HCT116 (cell line): ENCODE measurements at regions not wholly inside any gene's neighbourhood (a gene's known extent, or its start where the extent isn't known, plus 50 kb on each side); places are given as distances from the start of the nearest gene placed in this dataset.

ENCODE experiments used
- ATAC-seq: fragments of 200-7000 bp; cut with Tn5 transposase; 2 replicates; pipeline ENCODE4 v1.9.1; 2020; ENCODE audit warnings: mild to moderate bottlenecking, moderate library complexity
- BruUV-seq: library from RNA; stranded (reverse); fragments of 400-500 nt; replicated peaks from 2 replicates; lab custom pipeline; 2021; lab: Mats Ljungman, UMichigan
- CTCF ChIA-PET: fragments of 300-600 bp; sonication (Branson Sonifier 250); formaldehyde crosslinking; loops from one replicate; lab custom pipeline; 2021; ENCODE audit warnings: antibody characterized with exemption; lab: Charles Lee
- POLR2A ChIA-PET: fragments of 300-600, 350-600 bp; sonication (Branson Sonifier 250); formaldehyde crosslinking; loops from one replicate; lab custom pipeline; 2021; ENCODE audit warnings: antibody characterized with exemption; lab: Charles Lee
- RAD21 ChIA-PET, 2 experiments: fragments of 300-600 bp; sonication (Branson Sonifier 250); formaldehyde crosslinking; loops; one replicate each; lab custom pipeline; 2023; ENCODE audit warnings: low total read pairs in 2 of 2; ENCODE audit not compliant: uncharacterized antibody in 2 of 2, unreplicated experiment in 2 of 2, low non-redundant PET in 1 of 2; lab: Charles Lee
- DNase-seq: peaks from one replicate; pipeline ENCODE4 v3.0.0-alpha.2; 2010; ENCODE audit warnings: low read depth, low spot score
- H2AFZ ChIP-seq: fragments of 200-600 bp; shearing (Covaris generic), sonication (generic); 2 replicates; pipeline ENCODE4 v1.6.1; 2017; ENCODE audit warnings: low read depth, mixed run types, mixed read lengths, antibody characterized with exemption, low read length; ENCODE audit not compliant: poor library complexity, severe bottlenecking
- H3K27ac ChIP-seq: 2 replicates; pipeline ENCODE4 v1.5.1; 2012; ENCODE audit warnings: low read depth, low read length
- H3K27me3 ChIP-seq: fragments of 200-600 bp; sonication (generic); 2 replicates; pipeline ENCODE4 v1.6.1; 2016; ENCODE audit warnings: mixed run types, low read length, mixed read lengths; ENCODE audit not compliant: insufficient read depth
- H3K36me3 ChIP-seq, 2 experiments: fragments of 200-500 bp in 1 of 2; fragments of 200-600 bp in 1 of 2; sonication (Bioruptor generic) in 1 of 2; sonication (generic) in 1 of 2; 2 replicates each; pipeline versions ENCODE4 v1.5.1 to v1.6.1; 2014 to 2016; ENCODE audit warnings: low read length in 2 of 2, inconsistent platforms in 1 of 2, mixed read lengths in 1 of 2, mixed run types in 1 of 2; ENCODE audit not compliant: insufficient read depth in 2 of 2, control insufficient read depth in 1 of 2
- H3K4me1 ChIP-seq, 2 experiments: fragments of 200-600 bp in 1 of 2; sonication (generic) in 1 of 2; 2 replicates each; pipeline versions ENCODE4 v1.5.1 to v1.6.1; 2012 to 2017; ENCODE audit warnings: low read length in 2 of 2, inconsistent platforms in 1 of 2, mild to moderate bottlenecking in 1 of 2, mixed read lengths in 1 of 2, mixed run types in 1 of 2, moderate library complexity in 1 of 2; ENCODE audit not compliant: insufficient read depth in 2 of 2, control insufficient read depth in 1 of 2
- H3K4me2 ChIP-seq: fragments of 200-600 bp; sonication (generic); 2 replicates; pipeline ENCODE4 v1.6.1; 2017; ENCODE audit warnings: mixed run types, low read length, mixed read lengths
- H3K4me3 ChIP-seq, 2 experiments: fragments of 200-600 bp in 1 of 2; sonication (generic) in 1 of 2; replicated peaks in 1 of 2; 2 replicates each; pipeline ENCODE4 v1.5.1; 2011 to 2016; ENCODE audit warnings: low read length in 2 of 2, control low read depth in 1 of 2, low read depth in 1 of 2, mild to moderate bottlenecking in 1 of 2, mixed read lengths in 1 of 2, mixed run types in 1 of 2
- H3K79me2 ChIP-seq: fragments of 200-600 bp; sonication (generic); 2 replicates; pipeline ENCODE4 v1.6.1; 2017; ENCODE audit warnings: mild to moderate bottlenecking, mixed run types, low read length, moderate library complexity, mixed read lengths; ENCODE audit not compliant: insufficient read depth
- H3K9ac ChIP-seq: fragments of 200-600 bp; sonication (generic); 2 replicates; pipeline ENCODE4 v1.6.1; 2016; ENCODE audit warnings: low read length, mixed read lengths
- H3K9me2 ChIP-seq: fragments of 200-600 bp; sonication (generic), shearing (Covaris generic); 2 replicates; pipeline ENCODE4 v1.6.1; 2017; ENCODE audit warnings: mixed run types, mild to moderate bottlenecking, moderate library complexity; ENCODE audit not compliant: insufficient read depth
- H3K9me3 ChIP-seq, 2 experiments: fragments of 200-500 bp in 1 of 2; fragments of 200-600 bp in 1 of 2; sonication (Bioruptor generic) in 1 of 2; sonication (generic) in 1 of 2; 2 replicates each; pipeline ENCODE4 v1.6.1; 2014 to 2017; ENCODE audit warnings: low read length in 2 of 2, mixed read lengths in 2 of 2, inconsistent platforms in 1 of 2, low read depth in 1 of 2, mild to moderate bottlenecking in 1 of 2, mixed run types in 1 of 2, moderate library complexity in 1 of 2; ENCODE audit not compliant: control insufficient read depth in 1 of 2, insufficient read depth in 1 of 2
- H4K20me1 ChIP-seq: fragments of 200-600 bp; sonication (generic), shearing (Covaris generic); 2 replicates; pipeline ENCODE4 v1.6.1; 2017; ENCODE audit warnings: mixed run types, mild to moderate bottlenecking, moderate library complexity; ENCODE audit not compliant: insufficient read depth
- CBX3 ChIP-seq: IDR thresholded peaks from 2 replicates; pipeline ENCODE4 v1.6.1; 2012; ENCODE audit warnings: low read depth
- RAD21 ChIP-seq: IDR thresholded peaks from 2 replicates; pipeline ENCODE4 v1.6.1; 2012; ENCODE audit warnings: low read depth, mild to moderate bottlenecking
- SIN3A ChIP-seq: IDR thresholded peaks from 2 replicates; pipeline ENCODE4 v1.6.1; 2012; ENCODE audit warnings: low read depth
- SP1 ChIP-seq: IDR thresholded peaks from 2 replicates; pipeline ENCODE4 v1.6.1; 2012; ENCODE audit warnings: low read depth
- TCF7L2 ChIP-seq: IDR thresholded peaks from 2 replicates; pipeline ENCODE4 v1.7.0; 2011; ENCODE audit warnings: borderline replicate concordance, inconsistent platforms; ENCODE audit not compliant: insufficient read depth, insufficient read length; ENCODE audit errors: extremely low read depth
- intact Hi-C: fragments of 100-400 bp; cut with micrococcal nuclease; formaldehyde crosslinking; loops from 2 replicates; pipeline ENCODE4 v1.10.0; 2022
- TF ChIP-seq, protein P1 (sequence below): IDR thresholded peaks from 2 replicates; pipeline ENCODE4 v1.6.1; 2012
- TF ChIP-seq, protein P2 (sequence below): IDR thresholded peaks from 2 replicates; pipeline ENCODE4 v1.6.1; 2011; ENCODE audit warnings: mild to moderate bottlenecking, low read length, moderate library complexity; ENCODE audit not compliant: insufficient replicate concordance; ENCODE audit errors: extremely low read depth
- TF ChIP-seq, protein P3 (sequence below), 3 experiments: fragments of 200-600 bp in 1 of 3; sonication (generic) in 1 of 3; IDR thresholded peaks in 2 of 3; conservative IDR thresholded peaks in 1 of 3; 2 replicates each; pipeline ENCODE4 v1.5.1; 2012 to 2017; ENCODE audit warnings: low read depth in 2 of 3, low read length in 2 of 3, antibody characterized with exemption in 1 of 3, borderline replicate concordance in 1 of 3, control low read depth in 1 of 3, mild to moderate bottlenecking in 1 of 3, mixed read lengths in 1 of 3, mixed run types in 1 of 3, moderate library complexity in 1 of 3; ENCODE audit not compliant: insufficient read depth in 1 of 3

DNA sequence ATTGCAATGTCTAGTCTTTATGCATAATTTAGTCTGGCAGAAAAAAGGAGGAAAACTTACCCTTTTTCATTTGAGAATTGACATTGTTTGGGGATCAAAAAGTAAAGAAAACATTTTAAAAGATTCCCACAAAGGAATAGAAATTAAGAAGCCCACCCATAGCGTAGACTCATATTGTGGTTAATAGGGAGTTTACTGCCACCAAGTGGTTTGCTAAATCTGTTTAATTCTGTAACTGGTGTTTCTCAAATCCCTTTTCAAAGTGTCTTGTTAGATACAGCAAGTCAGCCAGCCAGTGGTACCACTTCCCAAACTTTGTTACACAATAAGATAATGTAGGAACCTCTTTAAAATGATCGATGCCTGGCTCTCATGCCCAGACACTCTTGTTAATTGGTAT lies 180.3 kb downstream of the IPO8 start:
- Histone ChIP-seq H3K4me2 (no peak overlapping the region), H3K9me2 (no peaks in the 10 kb centered on the region), H3K9me3 (no peaks in the 10 kb centered on the region), H3K36me3 (no peaks in the 10 kb centered on the region), H3K9ac (no peak overlapping the region), H4K20me1 (no peaks in the 10 kb centered on the region), H2AFZ (no peak overlapping the region), H3K27me3 (no peaks in the 10 kb centered on the region), H3K4me1 (no peaks in the 10 kb centered on the region), H3K79me2 (no peaks in the 10 kb centered on the region), H3K27ac (no peak overlapping the region), H3K4me3 (no peak overlapping the region)
- ChIA-PET CTCF (no interaction called here), POLR2A (no interaction called here), RAD21 (no interaction called here)
- no peak for TF ChIP-seq TCF7L2
- TF ChIP-seq, protein P1, sequence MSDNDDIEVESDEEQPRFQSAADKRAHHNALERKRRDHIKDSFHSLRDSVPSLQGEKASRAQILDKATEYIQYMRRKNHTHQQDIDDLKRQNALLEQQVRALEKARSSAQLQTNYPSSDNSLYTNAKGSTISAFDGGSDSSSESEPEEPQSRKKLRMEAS: no peak
- TF ChIP-seq, protein P2, sequence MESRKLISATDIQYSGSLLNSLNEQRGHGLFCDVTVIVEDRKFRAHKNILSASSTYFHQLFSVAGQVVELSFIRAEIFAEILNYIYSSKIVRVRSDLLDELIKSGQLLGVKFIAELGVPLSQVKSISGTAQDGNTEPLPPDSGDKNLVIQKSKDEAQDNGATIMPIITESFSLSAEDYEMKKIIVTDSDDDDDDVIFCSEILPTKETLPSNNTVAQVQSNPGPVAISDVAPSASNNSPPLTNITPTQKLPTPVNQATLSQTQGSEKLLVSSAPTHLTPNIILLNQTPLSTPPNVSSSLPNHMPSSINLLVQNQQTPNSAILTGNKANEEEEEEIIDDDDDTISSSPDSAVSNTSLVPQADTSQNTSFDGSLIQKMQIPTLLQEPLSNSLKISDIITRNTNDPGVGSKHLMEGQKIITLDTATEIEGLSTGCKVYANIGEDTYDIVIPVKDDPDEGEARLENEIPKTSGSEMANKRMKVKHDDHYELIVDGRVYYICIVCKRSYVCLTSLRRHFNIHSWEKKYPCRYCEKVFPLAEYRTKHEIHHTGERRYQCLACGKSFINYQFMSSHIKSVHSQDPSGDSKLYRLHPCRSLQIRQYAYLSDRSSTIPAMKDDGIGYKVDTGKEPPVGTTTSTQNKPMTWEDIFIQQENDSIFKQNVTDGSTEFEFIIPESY: no peak
- no peak for TF ChIP-seq CBX3
- no peak for TF ChIP-seq SP1
- peak; percentile 47 for TF ChIP-seq RAD21
- no peak for TF ChIP-seq SIN3A
- TF ChIP-seq, protein P3, sequence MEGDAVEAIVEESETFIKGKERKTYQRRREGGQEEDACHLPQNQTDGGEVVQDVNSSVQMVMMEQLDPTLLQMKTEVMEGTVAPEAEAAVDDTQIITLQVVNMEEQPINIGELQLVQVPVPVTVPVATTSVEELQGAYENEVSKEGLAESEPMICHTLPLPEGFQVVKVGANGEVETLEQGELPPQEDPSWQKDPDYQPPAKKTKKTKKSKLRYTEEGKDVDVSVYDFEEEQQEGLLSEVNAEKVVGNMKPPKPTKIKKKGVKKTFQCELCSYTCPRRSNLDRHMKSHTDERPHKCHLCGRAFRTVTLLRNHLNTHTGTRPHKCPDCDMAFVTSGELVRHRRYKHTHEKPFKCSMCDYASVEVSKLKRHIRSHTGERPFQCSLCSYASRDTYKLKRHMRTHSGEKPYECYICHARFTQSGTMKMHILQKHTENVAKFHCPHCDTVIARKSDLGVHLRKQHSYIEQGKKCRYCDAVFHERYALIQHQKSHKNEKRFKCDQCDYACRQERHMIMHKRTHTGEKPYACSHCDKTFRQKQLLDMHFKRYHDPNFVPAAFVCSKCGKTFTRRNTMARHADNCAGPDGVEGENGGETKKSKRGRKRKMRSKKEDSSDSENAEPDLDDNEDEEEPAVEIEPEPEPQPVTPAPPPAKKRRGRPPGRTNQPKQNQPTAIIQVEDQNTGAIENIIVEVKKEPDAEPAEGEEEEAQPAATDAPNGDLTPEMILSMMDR (IDR thresholded peaks at IDR 0.05 in 2 of 3, conservative IDR thresholded peaks at IDR 0.05 in 1 of 3; ENCODE audit: borderline replicate concordance in 1 of 3, insufficient read depth in 1 of 3, low read depth in 2 of 3, low read length in 2 of 3): peak in 2 of 3 experiments; percentile 24 to 41; a peak in 2 of 6 replicates
- intact Hi-C loops: loop anchor here (2.0 to 10.0 kb wide), 2 partner anchors 821 to 997 kb away; no protein-coding TSS in a partner anchor
- peak; percentile 2 for DNase-seq
- no peak for ATAC-seq
- no TSS peak for BruUV-seq
